ENCODE measurements at regions not wholly inside any gene's neighbourhood (a gene's known extent, or its start where the extent isn't known, plus 50 kb on each side); places are given as distances from the start of the nearest gene placed in this dataset.

GRCh38 chr2:10502803-10503107 lies 54.6 kb upstream of the ODC1 start:
- DNase-seq (ENCODE audit: low spot score), result no peak
- in situ Hi-C loops (cut with MboI; ENCODE audit: low pct_unique_long_range_greater_than_20kb, low sequenced_read_pairs, unreplicated experiment), result no loop called here
- TF ChIP-seq CTCF (IDR thresholded peaks at IDR 0.05; ENCODE audit: extremely low read depth, insufficient read depth, missing control alignments), result no peak

- TF ChIP-seq CTCF (IDR thresholded peaks at IDR 0.05; ENCODE audit: extremely low read depth, insufficient read depth, missing control alignments), result no peak
- DNase-seq (ENCODE audit: low spot score), result peak; percentile 12
- in situ Hi-C loops (cut with MboI; ENCODE audit: low pct_unique_long_range_greater_than_20kb, low sequenced_read_pairs, unreplicated experiment), result no loop called here
These were observed 54.1 kb upstream of the ODC1 start for GRCh38 chr2:10501980-10502802.

- no peak for TF ChIP-seq CTCF (IDR thresholded peaks at IDR 0.05; ENCODE audit: extremely low read depth, insufficient read depth, missing control alignments)
- in situ Hi-C loops (cut with MboI; ENCODE audit: low pct_unique_long_range_greater_than_20kb, low sequenced_read_pairs, unreplicated experiment), result no loop called here
- DNase-seq (ENCODE audit: low spot score), result no peak
These were observed 53.4 kb upstream of the ODC1 start for GRCh38 chr2:10501451-10501961.

GRCh38 chr2:10500601-10501361 lies 52.7 kb upstream of the ODC1 start:
- DNase-seq (ENCODE audit: low spot score), result no peak
- in situ Hi-C loops (cut with MboI; ENCODE audit: low pct_unique_long_range_greater_than_20kb, low sequenced_read_pairs, unreplicated experiment), result no loop called here
- no peak for TF ChIP-seq CTCF (IDR thresholded peaks at IDR 0.05; ENCODE audit: extremely low read depth, insufficient read depth, missing control alignments)

GRCh38 chr2:10499911-10500521 lies 51.9 kb upstream of the ODC1 start:
- DNase-seq (ENCODE audit: low spot score), result no peak
- in situ Hi-C loops (cut with MboI; ENCODE audit: low pct_unique_long_range_greater_than_20kb, low sequenced_read_pairs, unreplicated experiment), result no loop called here
- TF ChIP-seq CTCF (IDR thresholded peaks at IDR 0.05; ENCODE audit: extremely low read depth, insufficient read depth, missing control alignments), result no peak

GRCh38 chr2:10499275-10499907 lies 51.3 kb upstream of the ODC1 start:
- in situ Hi-C loops (cut with MboI; ENCODE audit: low pct_unique_long_range_greater_than_20kb, low sequenced_read_pairs, unreplicated experiment), result no loop called here
- DNase-seq (ENCODE audit: low spot score), result no peak
- TF ChIP-seq CTCF (IDR thresholded peaks at IDR 0.05; ENCODE audit: extremely low read depth, insufficient read depth, missing control alignments), result no peak
